ENCODE measurements at regions not wholly inside any gene's neighbourhood (a gene's known extent, or its start where the extent isn't known, plus 50 kb on each side); places are given as distances from the start of the nearest gene placed in this dataset.

- H3K9me3 ChIP-seq (ENCODE audit: insufficient read depth, low read depth): no peaks in the 10 kb centered on the region
- H3K9me2 ChIP-seq (ENCODE audit: insufficient read depth): no peaks in the 10 kb centered on the region
- H3F3A ChIP-seq (ENCODE audit: insufficient read depth, low read depth): no peaks in the 10 kb centered on the region
- H3K4me1 ChIP-seq (replicated peaks; ENCODE audit: insufficient read depth): no peaks in the 10 kb centered on the region
- peaks cover 94% of the 10 kb centered on the region for H3K27me3 ChIP-seq (ENCODE audit: insufficient read depth, low read depth)
- H3K36me3 ChIP-seq (ENCODE audit: low read depth): no peaks in the 10 kb centered on the region
- no peak overlapping the region for H3K27ac ChIP-seq
- CTCF ChIA-PET: no interaction called here
- intact Hi-C loops (cut with micrococcal nuclease; ENCODE audit: unreplicated experiment): no loop called here
- BruUV-seq (replicated peaks): no TSS peak
- H3K79me2 ChIP-seq (ENCODE audit: low read depth): no peaks in the 10 kb centered on the region
- H3K4me3 ChIP-seq: no peak overlapping the region
- H3K4me2 ChIP-seq: no peak overlapping the region
- 0 out of 2 replicates have a peak, but pooled peaks cover 4% of the 10 kb centered on the region for H4K20me1 ChIP-seq (ENCODE audit: insufficient read depth)
- DNase-seq: no peak
- no peak overlapping the region for H2AFZ ChIP-seq
- TF ChIP-seq, protein P1, sequence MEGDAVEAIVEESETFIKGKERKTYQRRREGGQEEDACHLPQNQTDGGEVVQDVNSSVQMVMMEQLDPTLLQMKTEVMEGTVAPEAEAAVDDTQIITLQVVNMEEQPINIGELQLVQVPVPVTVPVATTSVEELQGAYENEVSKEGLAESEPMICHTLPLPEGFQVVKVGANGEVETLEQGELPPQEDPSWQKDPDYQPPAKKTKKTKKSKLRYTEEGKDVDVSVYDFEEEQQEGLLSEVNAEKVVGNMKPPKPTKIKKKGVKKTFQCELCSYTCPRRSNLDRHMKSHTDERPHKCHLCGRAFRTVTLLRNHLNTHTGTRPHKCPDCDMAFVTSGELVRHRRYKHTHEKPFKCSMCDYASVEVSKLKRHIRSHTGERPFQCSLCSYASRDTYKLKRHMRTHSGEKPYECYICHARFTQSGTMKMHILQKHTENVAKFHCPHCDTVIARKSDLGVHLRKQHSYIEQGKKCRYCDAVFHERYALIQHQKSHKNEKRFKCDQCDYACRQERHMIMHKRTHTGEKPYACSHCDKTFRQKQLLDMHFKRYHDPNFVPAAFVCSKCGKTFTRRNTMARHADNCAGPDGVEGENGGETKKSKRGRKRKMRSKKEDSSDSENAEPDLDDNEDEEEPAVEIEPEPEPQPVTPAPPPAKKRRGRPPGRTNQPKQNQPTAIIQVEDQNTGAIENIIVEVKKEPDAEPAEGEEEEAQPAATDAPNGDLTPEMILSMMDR (conservative IDR thresholded peaks at IDR 0.05): no peak
- TF ChIP-seq EZH2 (IDR thresholded peaks at IDR 0.05; ENCODE audit: low read depth): no peak
- POLR2A ChIA-PET (ENCODE audit: unreplicated experiment): no interaction called here
Observed at GRCh38 chr1:38555594-38555993, 304.0 kb downstream of the RRAGC start.

GRCh38 chr1:38555130-38555529 lies 304.4 kb downstream of the RRAGC start:
- no peaks in the 10 kb centered on the region for H3K9me2 ChIP-seq (ENCODE audit: insufficient read depth)
- H3K79me2 ChIP-seq (ENCODE audit: low read depth): no peaks in the 10 kb centered on the region
- H3K4me3 ChIP-seq: no peak overlapping the region
- peaks cover 94% of the 10 kb centered on the region for H3K27me3 ChIP-seq (ENCODE audit: insufficient read depth, low read depth)
- no peak overlapping the region for H3K27ac ChIP-seq
- no peaks in the 10 kb centered on the region for H3K36me3 ChIP-seq (ENCODE audit: low read depth)
- H3K4me2 ChIP-seq: no peak overlapping the region
- H3F3A ChIP-seq (ENCODE audit: insufficient read depth, low read depth): no peaks in the 10 kb centered on the region
- no peak for TF ChIP-seq EZH2 (IDR thresholded peaks at IDR 0.05; ENCODE audit: low read depth)
- TF ChIP-seq, protein P1 (conservative IDR thresholded peaks at IDR 0.05): no peak
- H3K4me1 ChIP-seq (replicated peaks; ENCODE audit: insufficient read depth): no peaks in the 10 kb centered on the region
- ChIA-PET CTCF (no interaction called here), POLR2A (ENCODE audit: unreplicated experiment) (no interaction called here)
- H4K20me1 ChIP-seq (ENCODE audit: insufficient read depth): 0 out of 2 replicates have a peak, but pooled peaks cover 4% of the 10 kb centered on the region
- BruUV-seq (replicated peaks): no TSS peak
- H2AFZ ChIP-seq: no peak overlapping the region
- H3K9me3 ChIP-seq (ENCODE audit: insufficient read depth, low read depth): no peaks in the 10 kb centered on the region
- intact Hi-C loops (cut with micrococcal nuclease; ENCODE audit: unreplicated experiment): no loop called here
- no peak for DNase-seq

DNA sequence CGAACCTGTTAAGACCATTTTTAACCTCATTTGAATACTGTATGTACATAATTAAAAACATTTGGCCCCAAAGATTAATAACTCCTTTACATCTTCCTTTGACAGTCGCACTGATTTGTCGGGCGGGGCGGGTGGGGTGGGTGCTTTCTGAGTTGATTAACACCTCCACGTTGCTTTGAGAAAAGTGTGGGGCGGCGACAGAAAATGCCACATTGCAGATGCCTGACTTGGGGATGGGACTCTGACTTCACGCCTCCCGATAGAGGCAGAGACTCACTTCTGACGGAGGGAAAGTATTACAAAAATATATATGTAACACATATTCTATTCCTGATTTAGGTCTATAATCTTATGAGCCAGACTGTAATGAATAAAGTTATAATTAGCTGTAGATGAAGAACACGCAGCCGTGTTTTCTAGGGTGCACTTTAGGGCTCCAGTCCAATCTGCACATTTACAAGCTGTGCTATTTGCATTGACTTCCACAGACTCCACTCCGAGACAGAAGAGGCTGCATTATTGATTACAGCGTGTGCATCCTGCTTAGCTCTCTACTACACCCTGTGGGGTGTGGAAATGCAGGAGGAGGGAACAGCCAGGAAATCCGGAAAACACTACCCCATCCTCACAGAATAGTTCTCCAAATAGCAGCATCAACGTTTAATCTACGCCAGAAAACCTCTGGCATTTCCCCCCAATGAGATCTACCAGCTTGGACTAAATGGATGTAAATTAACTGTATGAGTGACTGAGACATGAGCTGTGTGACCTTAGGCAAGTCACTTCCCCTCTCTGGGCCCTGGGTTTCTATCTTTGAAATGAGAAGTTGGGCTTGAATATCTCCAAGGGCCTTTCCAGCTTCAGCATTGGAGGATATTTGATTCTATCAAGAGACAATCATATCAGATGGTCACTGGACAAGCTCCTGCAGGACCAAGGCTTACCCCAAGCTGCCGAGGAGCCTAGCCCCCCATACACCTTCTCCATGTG lies 308.0 kb downstream of the RRAGC start:
- BruUV-seq (replicated peaks): no TSS peak
- H3K27me3 ChIP-seq (ENCODE audit: insufficient read depth, low read depth): peaks cover 91% of the 10 kb centered on the region
- ChIA-PET CTCF (no interaction called here), POLR2A (ENCODE audit: unreplicated experiment) (no interaction called here)
- TF ChIP-seq EZH2 (IDR thresholded peaks at IDR 0.05; ENCODE audit: low read depth): no peak
- TF ChIP-seq, protein P1 (conservative IDR thresholded peaks at IDR 0.05): no peak
- H3K27ac ChIP-seq: no peak overlapping the region
- H3K9me2 ChIP-seq (ENCODE audit: insufficient read depth): no peaks in the 10 kb centered on the region
- H3K79me2 ChIP-seq (ENCODE audit: low read depth): no peaks in the 10 kb centered on the region
- H3F3A ChIP-seq (ENCODE audit: insufficient read depth, low read depth): no peaks in the 10 kb centered on the region
- H3K4me2 ChIP-seq: no peak overlapping the region
- H4K20me1 ChIP-seq (ENCODE audit: insufficient read depth): 0 out of 2 replicates have a peak, but pooled peaks cover 4% of the 10 kb centered on the region
- H3K4me1 ChIP-seq (replicated peaks; ENCODE audit: insufficient read depth): no peaks in the 10 kb centered on the region
- no peak overlapping the region for H2AFZ ChIP-seq
- H3K9me3 ChIP-seq (ENCODE audit: insufficient read depth, low read depth): no peaks in the 10 kb centered on the region
- intact Hi-C loops (cut with micrococcal nuclease; ENCODE audit: unreplicated experiment): no loop called here
- H3K36me3 ChIP-seq (ENCODE audit: low read depth): no peaks in the 10 kb centered on the region
- DNase-seq: no peak
- H3K4me3 ChIP-seq: no peak overlapping the region

Measured in PC-9 (cell line).